MCF 10A (cell line): ENCODE measurements at regions not wholly inside any gene's neighbourhood (a gene's known extent, or its start where the extent isn't known, plus 50 kb on each side); places are given as distances from the start of the nearest gene placed in this dataset.

Experiments used
- BruUV-seq: library from RNA; stranded (reverse); fragments of 400-500 nt; replicated peaks from 2 replicates; lab custom pipeline; 2021; lab: Mats Ljungman, UMichigan
- CTCF ChIA-PET: fragments of 300-600 bp; sonication (Branson Sonifier 250); formaldehyde crosslinking; extraction: SDS; loops from one replicate; lab custom pipeline; 2021; ENCODE audit warnings: antibody characterized with exemption, inconsistent platforms; lab: Yijun Ruan, JAX
- POLR2A ChIA-PET: fragments of 300-600, 350-650 bp; sonication (Branson Sonifier 250); formaldehyde crosslinking; extraction: SDS; loops from one replicate; lab custom pipeline; 2020; ENCODE audit warnings: antibody characterized with exemption, inconsistent platforms; lab: Yijun Ruan, JAX
- DNase-seq: peaks from one replicate; pipeline ENCODE4 v3.0.0-alpha.2; 2018; ENCODE audit not compliant: unreplicated experiment
- H3K27ac Mint-ChIP-seq: one replicate; pipeline ENCODE4 v1.8.0; 2022; ENCODE audit warnings: mild to moderate bottlenecking, low read depth, mixed read lengths; ENCODE audit not compliant: unreplicated experiment
- H3K27me3 Mint-ChIP-seq: one replicate; pipeline ENCODE4 v1.8.0; 2022; ENCODE audit warnings: mixed read lengths; ENCODE audit not compliant: insufficient read depth, unreplicated experiment
- H3K36me3 Mint-ChIP-seq: one replicate; pipeline ENCODE4 v1.8.0; 2022; ENCODE audit warnings: mild to moderate bottlenecking, moderate library complexity, mixed read lengths; ENCODE audit not compliant: insufficient read depth, unreplicated experiment
- H3K4me1 Mint-ChIP-seq: one replicate; pipeline ENCODE4 v1.8.0; 2022; ENCODE audit warnings: mixed read lengths; ENCODE audit not compliant: insufficient read depth, unreplicated experiment
- H3K4me3 Mint-ChIP-seq: one replicate; pipeline ENCODE4 v1.8.0; 2022; ENCODE audit warnings: mild to moderate bottlenecking, moderate library complexity, mixed read lengths; ENCODE audit not compliant: unreplicated experiment
- H3K9me3 Mint-ChIP-seq: one replicate; pipeline ENCODE4 v1.8.0; 2022; ENCODE audit warnings: mixed read lengths; ENCODE audit not compliant: unreplicated experiment
- CTCF ChIP-seq: fragments of 200-600 bp; IDR thresholded peaks from one replicate; pipeline ENCODE4 v1.8.0; 2022; ENCODE audit warnings: antibody characterized with exemption, mild to moderate bottlenecking; ENCODE audit not compliant: unreplicated experiment
- intact Hi-C: fragments of 100-400 bp; cut with micrococcal nuclease; formaldehyde crosslinking; loops from 2 replicates; pipeline ENCODE4 v1.14.1; 2022

GRCh38 chr9:31136524-31136923 lies 1247.9 kb upstream of the ACO1 start:
- no peak overlapping the region for H3K4me3 Mint-ChIP-seq

GRCh38 chr9:31137176-31138160 lies 1247.0 kb upstream of the ACO1 start:
- POLR2A ChIA-PET = no interaction called here
- peak; percentile 60 for DNase-seq
- Mint-ChIP-seq H3K27ac (peak overlapping the region; percentile 37), H3K4me3 (no peak overlapping the region), H3K27me3 (no peaks in the 10 kb centered on the region), H3K36me3 (no peaks in the 10 kb centered on the region), H3K9me3 (no peaks in the 10 kb centered on the region), H3K4me1 (peaks cover 15% of the 10 kb centered on the region)
- TF ChIP-seq CTCF = no peak
- CTCF ChIA-PET = no interaction called here
- no TSS peak for BruUV-seq
- intact Hi-C loops = no loop called here

More at GRCh38 chr9:31136524-31136923, 1247.9 kb upstream of the ACO1 start:
- intact Hi-C loops = no loop called here
- no peaks in the 10 kb centered on the region for H3K36me3 Mint-ChIP-seq
- ChIA-PET POLR2A (interaction anchor here (0.6 kb wide), 1 partner anchor 831 kb away, joined by 3 read pairs; no protein-coding TSS in a partner anchor), CTCF (interaction anchor here (0.6 to 1.6 kb wide), 2 partner anchors 168 to 986 kb away, joined by 3 to 6 read pairs; no protein-coding TSS in a partner anchor)
- no peak for DNase-seq
- TF ChIP-seq CTCF = no peak
- H3K27ac Mint-ChIP-seq = peak overlapping the region; percentile 62
- no peaks in the 10 kb centered on the region for H3K27me3 Mint-ChIP-seq
- no peaks in the 10 kb centered on the region for H3K9me3 Mint-ChIP-seq
- peaks cover 15% of the 10 kb centered on the region for H3K4me1 Mint-ChIP-seq
- BruUV-seq = no TSS peak

DNA sequence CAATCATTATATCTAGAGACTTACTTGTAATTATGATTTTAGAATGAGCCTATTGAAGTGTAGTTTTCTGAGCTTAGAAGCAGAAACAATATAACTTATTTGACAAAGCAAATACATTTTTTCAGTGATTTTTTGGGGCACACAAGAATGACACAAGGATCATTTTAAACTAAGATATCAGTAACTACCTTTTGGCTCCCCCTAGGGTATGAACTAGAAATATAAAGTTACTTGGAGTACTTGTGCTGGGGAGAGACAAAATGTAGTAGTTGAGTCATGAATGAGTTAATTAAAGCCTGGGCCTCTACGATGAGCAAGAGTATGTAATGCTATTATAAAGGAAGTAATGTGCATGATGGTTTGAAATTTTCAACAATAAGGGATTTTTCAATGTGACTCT lies 1244.1 kb upstream of the ACO1 start:
- ChIA-PET POLR2A (no interaction called here), CTCF (interaction anchor here (0.5 to 1.5 kb wide), 4 partner anchors 9 to 228 kb away, joined by 3 to 4 read pairs (median 3); no protein-coding TSS in a partner anchor)
- H3K9me3 Mint-ChIP-seq = no peaks in the 10 kb centered on the region
- intact Hi-C loops = no loop called here
- H3K4me1 Mint-ChIP-seq = peaks cover 15% of the 10 kb centered on the region
- no peak overlapping the region for H3K4me3 Mint-ChIP-seq
- no TSS peak for BruUV-seq
- H3K27ac Mint-ChIP-seq = no peak overlapping the region
- peak; percentile 30 for DNase-seq
- no peaks in the 10 kb centered on the region for H3K27me3 Mint-ChIP-seq
- H3K36me3 Mint-ChIP-seq = no peaks in the 10 kb centered on the region
- TF ChIP-seq CTCF = peak; percentile 37

DNA sequence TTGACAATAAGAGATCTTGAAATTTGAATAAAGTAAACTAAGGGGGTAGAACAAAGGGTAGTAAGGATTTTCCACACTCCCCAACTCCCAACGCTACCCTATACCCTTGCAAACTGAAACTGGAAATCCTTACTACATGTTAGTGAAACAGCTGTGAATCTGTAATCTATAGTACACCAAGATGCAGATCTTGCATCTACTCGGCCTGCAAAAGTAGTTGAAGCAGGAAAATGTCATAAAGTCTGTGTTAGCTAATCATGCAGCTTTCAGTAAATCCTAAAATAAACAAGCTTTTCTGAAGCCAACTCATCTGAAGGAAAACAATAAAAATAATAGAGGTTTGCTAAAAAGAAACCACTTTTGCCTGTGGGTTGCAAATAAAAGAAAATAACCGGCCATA lies 1242.0 kb upstream of the ACO1 start:
- intact Hi-C loops = no loop called here
- no peak for TF ChIP-seq CTCF
- Mint-ChIP-seq H3K4me1 (peaks cover 5% of the 10 kb centered on the region), H3K36me3 (no peaks in the 10 kb centered on the region), H3K9me3 (no peaks in the 10 kb centered on the region), H3K4me3 (no peak overlapping the region), H3K27me3 (no peaks in the 10 kb centered on the region), H3K27ac (no peak overlapping the region)
- ChIA-PET CTCF (interaction anchor here (0.6 kb wide), 1 partner anchor 26 kb away, joined by 3 read pairs; no protein-coding TSS in a partner anchor), POLR2A (interaction anchor here (0.7 kb wide), 1 partner anchor 653 kb away, joined by 3 read pairs; no protein-coding TSS in a partner anchor)
- no peak for DNase-seq
- no TSS peak for BruUV-seq
